ENCODE measurements at regions not wholly inside any gene's neighbourhood (a gene's known extent, or its start where the extent isn't known, plus 50 kb on each side); places are given as distances from the start of the nearest gene placed in this dataset.

GRCh38 chr2:133839677-133840076, 271.4 kb upstream of the NCKAP5 start:
- TF ChIP-seq ETS1 (IDR thresholded peaks at IDR 0.05) (no peak), EZH2 (IDR thresholded peaks at IDR 0.05; ENCODE audit: low read depth, unreplicated experiment) (no peak)
- H3K9me2 ChIP-seq (ENCODE audit: insufficient read depth), result no peaks in the 10 kb centered on the region
- no peaks in the 10 kb centered on the region for H3K36me3 Mint-ChIP-seq (ENCODE audit: low read depth)
- no peak overlapping the region for H3K4me3 ChIP-seq
- DNase-seq (ENCODE audit: low spot score), result no peak
- no peak overlapping the region for H3K4me3 Mint-ChIP-seq
- peaks cover 6% of the 10 kb centered on the region for H3K4me1 Mint-ChIP-seq
- no peak overlapping the region for H3K27ac Mint-ChIP-seq
- no peaks in the 10 kb centered on the region for H3F3A ChIP-seq (replicated peaks; ENCODE audit: low read depth)
- no peaks in the 10 kb centered on the region for H3K36me3 ChIP-seq (ENCODE audit: insufficient read depth)
- no peak overlapping the region for H3K4me2 ChIP-seq
- H2AFZ ChIP-seq, result no peak overlapping the region
- H3K9me3 Mint-ChIP-seq, result 0 out of 3 replicates have a peak, but pooled peaks cover 3% of the 10 kb centered on the region
- H3K27me3 Mint-ChIP-seq (ENCODE audit: insufficient read depth, low read depth, poor library complexity), result peaks cover 6% of the 10 kb centered on the region
- H3K27ac ChIP-seq (ENCODE audit: low read depth), result no peak overlapping the region
- H3K27me3 ChIP-seq (ENCODE audit: insufficient read depth), result no peaks in the 10 kb centered on the region
- H3K79me2 ChIP-seq (replicated peaks; ENCODE audit: insufficient read depth), result no peaks in the 10 kb centered on the region
- ATAC-seq, result no peak
- no peaks in the 10 kb centered on the region for H4K20me1 ChIP-seq (replicated peaks; ENCODE audit: insufficient read depth)
- no peaks in the 10 kb centered on the region for H3K4me1 ChIP-seq (ENCODE audit: insufficient read depth)

- H3K36me3 Mint-ChIP-seq (ENCODE audit: low read depth), result no peaks in the 10 kb centered on the region
- no peak overlapping the region for H3K4me2 ChIP-seq
- no peaks in the 10 kb centered on the region for H3K79me2 ChIP-seq (replicated peaks; ENCODE audit: insufficient read depth)
- TF ChIP-seq ZNF114 (CRISPR knock-in tag; IDR thresholded peaks at IDR 0.05) (no peak), STAT1 (IDR thresholded peaks at IDR 0.05; ENCODE audit: unreplicated experiment) (no peak)
- no peak overlapping the region for H2AFZ ChIP-seq
- ATAC-seq (no peak), DNase-seq (ENCODE audit: low spot score) (no peak)
- no peaks in the 10 kb centered on the region for H4K20me1 ChIP-seq (replicated peaks; ENCODE audit: insufficient read depth)
- no peak overlapping the region for H3K4me3 ChIP-seq
- no peaks in the 10 kb centered on the region for H3K4me1 ChIP-seq (ENCODE audit: insufficient read depth)
- H3K4me1 Mint-ChIP-seq, result peaks cover 6% of the 10 kb centered on the region
- no peaks in the 10 kb centered on the region for H3K36me3 ChIP-seq (ENCODE audit: insufficient read depth)
- H3K27me3 ChIP-seq (ENCODE audit: insufficient read depth), result no peaks in the 10 kb centered on the region
- no peak overlapping the region for H3K27ac ChIP-seq (ENCODE audit: low read depth)
- peaks cover 6% of the 10 kb centered on the region for H3K27me3 Mint-ChIP-seq (ENCODE audit: insufficient read depth, low read depth, poor library complexity)
- 0 out of 3 replicates have a peak, but pooled peaks cover 3% of the 10 kb centered on the region for H3K9me3 Mint-ChIP-seq
- H3F3A ChIP-seq (replicated peaks; ENCODE audit: low read depth), result no peaks in the 10 kb centered on the region
- H3K27ac Mint-ChIP-seq, result no peak overlapping the region
- no peak overlapping the region for H3K4me3 Mint-ChIP-seq
- H3K9me2 ChIP-seq (ENCODE audit: insufficient read depth), result no peaks in the 10 kb centered on the region
Measured at GRCh38 chr2:133840761-133841160, 272.5 kb upstream of the NCKAP5 start.

GRCh38 chr2:133841900-133842299, 273.6 kb upstream of the NCKAP5 start:
- Histone ChIP-seq H2AFZ (no peak overlapping the region), H3K4me3 (no peak overlapping the region), H4K20me1 (replicated peaks; ENCODE audit: insufficient read depth) (no peaks in the 10 kb centered on the region), H3K27ac (ENCODE audit: low read depth) (no peak overlapping the region), H3K9me2 (ENCODE audit: insufficient read depth) (no peaks in the 10 kb centered on the region), H3K79me2 (replicated peaks; ENCODE audit: insufficient read depth) (no peaks in the 10 kb centered on the region), H3F3A (replicated peaks; ENCODE audit: low read depth) (no peaks in the 10 kb centered on the region), H3K27me3 (ENCODE audit: insufficient read depth) (no peaks in the 10 kb centered on the region), H3K36me3 (ENCODE audit: insufficient read depth) (no peaks in the 10 kb centered on the region), H3K4me1 (ENCODE audit: insufficient read depth) (no peaks in the 10 kb centered on the region), H3K4me2 (no peak overlapping the region)
- Mint-ChIP-seq H3K27me3 (ENCODE audit: insufficient read depth, low read depth, poor library complexity) (peaks cover 6% of the 10 kb centered on the region), H3K4me1 (peaks cover 6% of the 10 kb centered on the region), H3K36me3 (ENCODE audit: low read depth) (no peaks in the 10 kb centered on the region), H3K4me3 (no peak overlapping the region), H3K9me3 (0 out of 3 replicates have a peak, but pooled peaks cover under 1% of the 10 kb centered on the region), H3K27ac (no peak overlapping the region)
- DNase-seq (ENCODE audit: low spot score), result no peak
- ATAC-seq, result no peak
- TF ChIP-seq EZH2phosphoT487 (IDR thresholded peaks at IDR 0.05; ENCODE audit: unreplicated experiment) (no peak), ZNF462 (CRISPR knock-in tag; IDR thresholded peaks at IDR 0.05) (no peak), ZNF331 (CRISPR knock-in tag; IDR thresholded peaks at IDR 0.05; ENCODE audit: low read depth) (no peak), CREB1 (CRISPR knock-in tag; IDR thresholded peaks at IDR 0.05; ENCODE audit: low read depth) (no peak), ZNF114 (CRISPR knock-in tag; IDR thresholded peaks at IDR 0.05) (no peak)

Measured in GM23338 (cell line).